NCI-H187 (cell line): ENCODE measurements at regions not wholly inside any gene's neighbourhood (a gene's known extent, or its start where the extent isn't known, plus 50 kb on each side); places are given as distances from the start of the nearest gene placed in this dataset.
A peak's percentile ranks its signal among the peaks of the same experiment; 100 is the strongest.
"Not testable (repeated sequence)": the region's sequence is repeated elsewhere in the genome, so short reads cannot be mapped to it uniquely, and the experiment has no call there.

Experiments
- DNase-seq, 2 experiments: peaks; one replicate each; lab custom pipeline; 2025; lab: John Stamatoyannopoulos, UW

DNA sequence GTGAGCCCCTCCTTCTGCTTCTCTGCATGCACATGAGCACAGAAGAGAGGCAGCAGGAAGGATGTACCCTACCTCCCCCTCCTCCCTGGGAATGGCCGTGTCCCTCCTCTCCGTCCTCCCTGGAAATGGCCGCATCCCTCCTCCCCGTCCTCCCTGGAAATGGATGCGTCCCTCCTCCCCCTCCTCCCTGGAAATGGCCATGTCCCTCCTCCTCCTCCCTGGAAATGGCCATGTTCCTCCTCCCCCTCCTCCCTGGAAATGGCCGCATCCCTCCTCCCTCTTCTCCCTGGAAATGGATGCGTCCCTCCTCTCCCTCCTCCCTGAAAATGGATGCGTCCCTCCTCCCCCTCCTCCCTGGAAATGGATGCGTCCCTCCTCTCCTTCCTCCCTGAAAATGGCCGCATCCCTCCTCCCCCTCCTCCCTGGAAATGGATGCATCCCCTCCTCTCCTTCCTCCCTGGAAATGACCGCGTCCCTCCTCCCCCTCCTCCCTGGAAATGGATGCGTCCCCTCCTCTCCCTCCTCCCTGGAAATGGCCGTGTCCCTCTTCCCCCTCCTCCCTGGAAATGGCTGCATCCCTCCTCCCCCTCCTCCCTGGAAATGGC, 428.6 kb downstream of the AACS start:
- no peak for DNase-seq

DNA sequence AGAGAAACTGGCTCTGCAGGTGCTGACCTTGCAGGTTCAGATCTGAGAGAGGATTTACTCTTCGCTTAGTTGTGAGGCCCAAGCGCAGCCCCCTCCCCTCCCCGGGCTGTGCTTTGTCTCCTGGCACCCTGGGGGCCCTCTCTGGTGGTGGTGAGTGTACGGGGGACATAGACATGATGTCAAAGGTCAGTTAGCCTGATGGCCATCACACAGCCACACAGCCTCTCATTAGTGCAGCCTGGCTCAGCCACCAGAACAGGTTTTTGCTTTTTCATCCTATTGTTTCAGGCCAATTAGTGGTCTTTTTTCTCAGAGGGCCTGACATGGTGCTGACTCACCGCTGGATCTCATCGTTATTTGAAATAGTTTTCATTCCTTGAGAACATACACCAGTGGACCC, 437.9 kb downstream of the AACS start:
- DNase-seq, result no peak

DNA sequence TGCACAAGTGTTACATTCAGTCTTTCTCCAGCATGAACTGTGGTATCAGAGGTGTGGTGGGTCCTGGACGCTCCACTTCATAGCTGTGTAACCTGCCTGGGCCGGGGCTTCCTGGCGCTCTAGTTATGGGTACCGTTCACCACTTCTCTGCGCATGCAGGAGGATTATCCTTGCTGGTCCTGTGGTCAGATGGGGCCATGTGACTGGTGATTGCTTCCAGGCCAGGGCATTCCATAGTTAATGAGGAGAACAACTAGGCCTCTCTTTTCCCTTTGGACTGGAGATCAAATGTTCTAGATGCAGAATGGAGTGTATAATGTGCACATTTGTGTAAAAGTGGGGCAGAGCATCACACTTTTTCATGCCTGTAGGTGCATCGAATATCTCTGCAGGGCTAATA, 444.0 kb downstream of the AACS start:
- no peak for DNase-seq

DNA sequence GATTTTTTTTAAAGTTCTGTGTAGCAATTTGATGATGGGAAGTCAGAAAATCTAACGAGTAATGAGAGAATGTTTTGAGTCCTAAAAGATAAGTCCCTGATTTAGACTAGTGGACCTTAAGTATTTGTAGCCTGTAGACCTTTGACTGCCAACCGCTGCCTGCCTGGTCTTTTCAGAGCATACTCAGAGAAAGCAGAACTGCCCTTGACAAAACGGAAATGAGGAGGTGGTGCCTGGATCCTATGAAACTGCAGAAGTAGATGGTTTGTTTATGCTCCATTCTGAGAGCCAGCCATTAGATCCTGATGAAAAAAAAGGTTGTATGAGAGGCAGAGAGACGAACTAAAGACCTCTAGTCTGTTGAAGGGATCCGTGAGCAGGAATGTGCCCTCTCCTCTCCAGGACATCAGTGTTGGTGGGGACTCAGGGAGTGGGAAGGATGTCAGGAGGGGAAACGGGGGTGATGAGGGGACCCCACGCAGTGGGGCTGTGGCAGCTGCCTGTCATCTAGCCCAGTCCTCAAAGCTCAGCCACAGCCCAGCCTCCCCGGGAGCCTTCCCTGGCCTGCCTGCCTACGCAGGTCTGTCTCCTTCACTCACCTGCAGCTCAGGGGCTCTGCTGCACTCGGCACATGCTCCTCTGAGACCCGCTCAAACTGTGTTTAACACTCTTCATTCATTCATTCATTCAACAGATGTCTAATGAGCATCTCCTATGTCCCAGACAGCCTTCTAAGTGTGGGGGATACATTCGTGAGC, 447.5 kb downstream of the AACS start:
- DNase-seq, result no peak

DNA sequence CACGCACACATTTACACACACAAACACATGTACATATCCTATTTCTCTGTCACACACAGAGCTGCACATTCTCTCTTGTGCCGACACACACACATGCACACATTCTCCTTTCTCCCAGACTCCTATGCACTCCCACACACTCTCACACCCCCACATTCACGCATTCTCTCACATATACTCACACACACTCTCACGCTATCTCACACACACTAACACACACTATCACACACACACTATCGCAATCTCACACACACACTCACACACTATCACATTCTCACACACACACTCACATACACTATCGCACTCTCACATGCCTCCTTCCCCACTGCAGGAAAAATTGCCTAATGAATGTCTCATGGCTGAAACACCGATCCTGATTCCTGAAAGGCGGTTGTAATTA, 450.7 kb downstream of the AACS start:
- DNase-seq, result no peak

DNA sequence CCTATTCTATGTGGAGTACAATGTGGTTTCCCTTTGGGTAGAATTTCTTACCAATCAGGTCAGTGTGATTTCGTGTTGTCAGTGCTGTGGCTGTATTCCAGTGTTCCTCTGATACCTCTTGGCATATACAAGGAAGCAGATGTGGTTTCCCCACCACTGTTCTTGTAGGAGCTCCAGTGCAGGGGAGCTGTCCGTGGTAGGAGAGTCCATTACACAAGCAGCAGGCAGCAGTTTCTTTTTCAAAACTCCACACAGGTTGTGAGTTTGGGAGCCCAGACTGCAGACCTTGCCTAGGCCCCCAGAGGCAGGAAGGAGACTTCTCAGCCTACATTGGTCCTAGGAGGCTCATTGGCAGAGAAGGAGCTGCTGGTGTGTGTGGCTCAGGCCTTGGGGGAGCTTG, 452.8 kb downstream of the AACS start:
- DNase-seq, result no peak

DNA sequence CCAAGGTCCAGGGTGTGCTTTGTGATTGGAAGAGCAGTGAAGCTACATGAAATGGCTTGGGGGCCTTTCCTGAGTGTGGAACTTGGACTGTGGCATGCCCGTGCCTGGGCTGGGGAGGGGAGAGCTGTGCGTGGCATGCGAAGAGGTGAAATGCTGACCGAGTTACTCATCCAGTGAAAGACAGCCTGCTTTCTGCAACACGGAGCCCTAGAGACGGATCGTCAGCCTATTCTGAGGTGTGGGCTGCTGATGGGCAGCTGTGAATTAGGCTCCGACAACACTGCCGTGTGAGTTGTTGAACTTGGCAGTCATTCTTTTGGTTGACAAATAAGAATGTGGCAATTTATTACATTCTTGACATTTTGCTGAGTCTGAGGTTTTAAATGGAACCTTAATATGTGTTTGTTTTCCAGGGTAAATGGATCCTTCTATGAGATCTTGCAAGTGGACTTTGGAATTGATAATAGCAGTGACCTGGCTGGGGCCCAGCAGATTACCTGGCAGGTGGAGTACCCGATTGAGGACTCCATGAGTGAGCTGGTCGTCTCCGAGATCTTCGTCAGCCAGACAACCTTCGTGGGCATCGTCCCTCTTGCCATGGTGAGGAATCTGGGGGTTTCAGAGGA, 453.9 kb downstream of the AACS start:
- DNase-seq, result no peak

DNA sequence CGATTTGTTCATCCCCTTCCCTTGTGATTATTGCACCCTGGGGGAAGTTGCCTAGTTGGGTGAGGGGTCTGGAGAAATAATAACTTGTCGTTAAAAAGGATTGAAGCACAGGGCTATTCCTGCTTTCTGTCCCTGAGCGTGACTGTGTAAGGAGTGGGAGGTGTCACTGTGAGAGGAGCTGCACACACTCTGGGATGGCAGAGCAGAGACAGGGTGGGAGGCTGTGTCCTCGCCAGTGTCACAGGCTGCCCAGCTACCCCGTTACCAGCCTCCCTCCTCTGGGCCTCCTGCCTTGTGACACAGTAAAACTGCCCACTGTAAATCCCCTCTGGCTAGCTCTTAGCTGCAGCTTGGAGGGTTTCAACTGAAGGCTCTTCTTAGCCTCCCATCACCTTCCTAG, 460.6 kb downstream of the AACS start:
- no peak for DNase-seq

DNA sequence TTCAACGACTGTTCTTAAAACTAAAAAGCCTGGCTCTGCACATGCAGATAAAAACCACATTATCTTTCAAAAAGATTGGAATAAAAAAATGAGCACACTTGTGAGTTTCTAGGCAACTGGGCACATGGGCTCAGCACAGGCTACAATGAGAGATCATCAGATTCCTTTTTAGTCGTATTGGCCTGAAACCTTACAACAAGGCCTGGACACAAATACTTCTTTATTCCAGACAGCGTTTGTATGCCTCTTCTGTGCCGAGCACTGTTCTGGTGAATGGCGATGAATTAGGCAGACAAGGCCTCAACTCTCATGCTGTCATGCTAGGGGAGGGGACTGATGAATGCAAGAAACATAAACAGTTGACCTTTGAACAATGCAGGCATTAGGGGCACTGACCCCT, 463.0 kb downstream of the AACS start:
- DNase-seq, result no peak

DNA sequence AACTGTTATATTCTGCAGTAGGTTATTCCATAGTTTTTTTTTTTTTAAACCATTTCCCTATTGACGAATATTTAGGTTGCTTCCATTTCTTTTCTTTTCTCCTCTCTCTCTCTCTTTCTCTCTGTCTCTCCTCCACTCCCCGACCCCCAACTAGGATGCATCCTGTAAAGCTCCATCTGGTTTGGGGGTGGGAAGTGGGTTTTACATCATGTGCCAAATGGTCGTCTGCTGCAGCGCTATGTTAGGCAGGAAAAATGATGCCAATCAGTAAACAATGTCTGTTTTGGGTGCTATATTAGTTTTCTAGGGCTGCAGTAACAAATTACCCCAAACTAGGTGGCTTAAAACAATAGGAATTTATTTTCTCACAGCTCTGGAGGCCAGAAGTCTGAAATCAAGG, 465.0 kb downstream of the AACS start:
- no peak for DNase-seq

DNA sequence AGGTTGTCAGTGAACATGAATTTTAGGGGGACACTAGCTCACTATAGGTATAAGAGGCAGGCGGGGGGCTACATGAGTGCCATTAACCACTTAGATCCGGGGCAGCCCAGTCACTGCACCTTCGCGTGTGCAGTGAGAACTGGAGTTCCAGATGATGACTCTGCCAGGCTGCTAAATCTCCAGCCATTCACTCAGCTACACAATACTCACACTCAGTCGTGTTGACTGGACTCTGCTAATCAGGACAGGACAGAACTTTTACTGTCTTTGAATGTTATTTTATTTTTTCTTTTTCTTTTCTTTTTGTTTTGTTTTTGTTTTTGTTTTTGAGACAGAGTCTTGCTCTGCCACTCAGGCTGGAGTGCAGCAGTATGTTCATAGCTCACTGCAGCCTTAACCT, 465.6 kb downstream of the AACS start:
- DNase-seq, result no peak

DNA sequence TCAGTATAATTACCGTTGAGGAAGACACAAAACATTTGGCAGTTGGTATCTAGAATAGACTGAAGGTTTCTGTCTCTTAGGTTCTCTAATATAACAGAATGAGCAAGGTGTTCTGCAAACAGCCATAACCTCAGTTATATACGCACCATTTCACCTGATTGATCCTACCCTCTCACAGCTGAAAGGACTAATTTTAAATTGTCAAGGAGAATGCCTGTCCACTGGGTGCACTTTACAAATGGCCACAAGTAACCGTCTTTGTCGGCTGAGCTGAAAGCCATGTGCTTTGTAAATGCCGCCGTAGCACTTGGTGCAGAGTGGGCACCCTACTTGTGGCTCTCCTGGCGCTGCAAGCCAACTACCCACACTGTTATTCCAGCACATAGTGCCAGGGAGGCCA, 466.3 kb downstream of the AACS start:
- DNase-seq, result no peak

DNA sequence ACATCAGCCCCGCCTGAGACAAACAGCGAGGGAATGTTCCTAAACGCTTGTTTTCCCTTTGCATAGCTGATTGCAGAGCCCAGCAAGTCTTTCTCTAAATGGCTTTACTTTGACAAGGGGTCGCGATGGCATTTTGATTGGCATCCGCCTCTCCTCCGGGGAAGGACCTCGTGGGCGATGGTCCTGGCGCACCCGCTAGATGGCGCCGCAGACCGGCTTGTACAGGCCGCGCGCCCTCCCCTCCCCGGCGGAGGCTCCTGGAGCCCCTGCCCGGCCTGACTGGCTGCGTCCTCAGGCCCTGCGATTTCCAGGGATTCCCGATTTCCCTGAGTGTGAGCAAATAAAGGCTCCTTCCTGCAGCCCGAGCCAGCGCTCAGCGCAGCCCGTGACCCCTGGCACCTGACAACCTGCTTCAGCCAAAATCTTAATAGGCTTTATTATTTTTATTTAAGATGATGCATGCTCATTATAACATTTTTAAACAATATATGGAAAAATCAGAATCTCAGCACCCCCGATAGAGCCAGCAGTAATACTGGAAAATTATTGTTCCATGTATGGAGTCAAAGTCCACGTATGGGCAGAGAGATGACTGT, 468.3 kb downstream of the AACS start:
- peak in 1 of 2 experiments; percentile 5 for DNase-seq

DNA sequence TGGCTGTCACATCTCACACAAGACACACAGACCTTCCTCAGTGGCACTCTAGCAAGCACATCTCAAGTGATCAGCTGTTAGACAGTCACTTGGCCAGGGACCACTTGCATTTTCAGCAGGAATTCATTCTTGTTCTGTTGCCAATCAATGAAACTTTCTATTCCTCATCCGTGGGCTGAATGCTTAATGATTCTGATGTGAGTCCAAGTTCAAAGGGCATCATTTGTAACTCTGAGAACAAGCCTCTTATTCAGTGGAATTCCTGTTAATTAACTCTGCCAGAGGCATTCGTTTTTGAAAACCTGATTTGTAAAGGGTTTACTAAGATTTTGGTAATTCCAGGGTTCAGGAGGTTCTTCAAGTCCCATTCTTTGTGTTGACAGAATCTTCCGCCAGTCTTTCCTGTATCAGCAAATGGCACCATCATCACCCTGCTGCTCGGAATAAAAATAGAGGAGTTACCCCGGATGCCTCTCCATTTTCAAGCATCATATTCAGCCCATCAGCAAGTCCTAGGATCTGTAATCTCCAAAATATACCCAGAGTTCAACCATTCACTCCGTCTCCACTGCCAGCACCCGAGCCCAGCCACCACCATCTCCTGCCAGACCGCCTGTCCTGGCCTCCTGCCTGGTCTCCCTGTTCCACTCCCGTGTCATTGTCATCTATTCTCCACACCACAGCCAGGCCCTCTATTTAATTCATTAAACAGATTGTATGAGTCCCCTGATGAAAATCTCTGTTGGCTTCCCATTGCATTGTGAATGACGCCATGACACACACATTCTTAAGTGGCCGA, 473.4 kb downstream of the AACS start:
- DNase-seq, result no peak

DNA sequence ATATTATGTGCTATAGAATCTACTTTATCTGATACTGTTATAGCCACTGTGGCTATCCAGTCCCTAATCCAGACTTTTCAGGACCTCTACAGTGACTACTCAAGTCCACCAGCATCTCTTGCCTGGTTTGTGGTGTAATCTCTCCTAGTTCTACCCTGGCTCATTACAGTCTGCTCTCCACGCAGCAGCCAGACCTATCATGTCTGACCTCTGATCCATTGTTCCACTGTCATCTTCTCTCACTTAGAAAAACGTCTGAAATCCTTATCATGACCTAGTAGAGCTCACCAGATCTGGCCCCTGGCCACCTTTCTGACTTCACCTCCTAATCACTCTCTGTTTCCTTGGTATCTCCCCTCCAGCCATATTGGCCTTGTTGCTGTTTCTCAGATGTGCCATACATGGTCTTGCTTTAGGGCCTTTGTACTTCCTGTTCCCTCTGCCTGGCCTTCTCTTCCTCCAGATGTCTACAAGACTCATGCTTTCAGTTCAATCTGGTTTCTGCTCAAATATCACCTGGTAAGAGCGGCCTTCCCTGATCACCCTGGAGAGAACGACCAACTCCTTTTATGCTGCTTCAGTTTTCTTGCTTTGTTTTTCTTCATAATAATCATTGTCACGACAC, 475.5 kb downstream of the AACS start:
- no peak for DNase-seq

DNA sequence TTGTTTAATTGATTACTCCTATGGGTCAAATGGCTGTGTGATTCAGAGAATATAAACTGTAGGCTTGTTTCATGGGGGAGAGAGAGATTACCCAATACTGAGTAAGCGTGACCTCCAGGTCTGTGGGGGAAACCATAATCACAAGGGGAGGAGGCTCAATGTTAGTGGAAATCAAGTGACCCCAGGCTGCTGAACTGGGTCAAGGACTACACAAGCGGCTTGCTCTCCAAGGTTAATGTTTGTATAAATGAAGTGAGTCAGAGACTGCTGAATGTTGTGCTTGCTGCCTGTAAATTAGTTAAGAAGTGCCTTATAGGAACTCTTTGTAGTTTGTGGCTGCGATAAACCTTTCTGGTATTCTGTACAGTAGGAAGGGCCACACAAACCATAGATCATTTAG, 479.7 kb downstream of the AACS start:
- DNase-seq, result no peak

DNA sequence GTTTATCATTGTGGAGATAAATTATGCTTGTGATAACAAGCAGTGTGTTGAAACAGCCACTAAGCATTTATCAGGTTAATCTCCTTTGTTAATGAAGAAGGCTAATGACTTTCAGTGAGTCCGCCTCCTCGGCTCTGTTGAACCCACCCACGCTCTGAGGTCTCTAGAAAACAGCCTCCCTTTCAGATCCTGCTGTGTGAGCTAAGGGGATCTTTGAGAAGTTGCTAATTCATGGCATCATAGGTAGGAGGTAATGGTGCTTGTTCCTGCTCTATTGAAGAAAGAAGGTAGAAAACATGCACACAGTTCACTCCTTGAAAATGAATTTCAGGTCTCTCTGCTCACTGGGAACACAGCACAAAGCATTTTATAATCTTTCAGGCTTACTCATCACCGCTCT, 483.9 kb downstream of the AACS start:
- DNase-seq, result no peak

DNA sequence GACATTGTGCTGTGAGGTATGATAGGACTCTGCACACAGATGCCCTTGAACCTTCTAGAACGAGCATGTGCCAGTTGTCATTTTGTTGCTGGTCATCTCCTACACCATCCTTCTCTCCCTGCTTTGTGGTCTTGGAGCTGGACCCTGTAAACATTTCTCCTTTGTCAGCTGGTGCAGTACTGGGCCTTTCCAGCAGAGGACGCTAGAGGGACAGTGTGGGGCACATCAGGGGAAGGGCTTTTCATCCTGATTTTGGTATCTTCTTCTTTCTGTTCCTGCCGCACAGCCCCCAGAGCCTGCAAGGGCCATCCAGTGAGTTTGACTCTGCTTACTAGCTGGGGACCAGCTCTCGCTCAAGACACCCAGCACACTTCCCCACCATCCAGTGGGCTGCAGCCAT, 484.6 kb downstream of the AACS start:
- no peak for DNase-seq

DNA sequence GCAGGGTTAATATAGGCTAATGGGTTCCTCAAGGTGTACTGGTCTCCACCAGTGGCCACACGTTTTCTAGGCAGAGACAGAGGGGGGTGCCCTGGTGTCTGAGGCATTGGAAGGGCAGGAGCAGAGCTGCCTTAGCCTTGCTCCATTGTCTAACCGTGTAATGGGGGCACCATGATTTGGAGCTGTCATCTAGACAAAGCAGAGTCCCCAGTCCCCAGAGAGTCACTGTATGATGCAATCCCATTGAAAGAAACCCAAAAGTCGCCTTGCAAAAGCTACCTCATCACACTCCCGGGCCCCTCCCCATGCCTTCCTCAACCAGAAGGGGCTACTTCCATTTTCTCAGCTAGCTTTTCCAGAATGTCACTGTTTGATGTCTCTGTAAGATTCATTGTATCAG, 487.1 kb downstream of the AACS start:
- DNase-seq, result no peak

DNA sequence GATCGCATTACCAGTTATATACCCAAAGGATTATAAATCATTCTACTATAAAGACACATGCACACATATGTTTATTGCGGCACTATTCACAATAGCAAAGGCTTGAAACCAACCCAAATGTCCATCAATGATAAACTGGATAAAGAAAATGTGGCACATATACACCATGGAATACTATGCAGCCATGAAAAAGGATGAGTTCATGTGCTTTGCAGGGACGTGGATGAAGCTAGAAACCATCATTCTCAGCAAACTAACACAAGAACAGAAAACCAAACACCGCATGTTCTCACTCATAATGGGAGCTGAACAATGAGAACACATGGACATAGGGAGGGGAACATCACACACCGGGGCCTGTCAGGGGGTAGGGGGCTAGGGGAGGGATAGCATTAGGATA, 495.8 kb downstream of the AACS start:
- DNase-seq, result not testable (repeated sequence)

DNA sequence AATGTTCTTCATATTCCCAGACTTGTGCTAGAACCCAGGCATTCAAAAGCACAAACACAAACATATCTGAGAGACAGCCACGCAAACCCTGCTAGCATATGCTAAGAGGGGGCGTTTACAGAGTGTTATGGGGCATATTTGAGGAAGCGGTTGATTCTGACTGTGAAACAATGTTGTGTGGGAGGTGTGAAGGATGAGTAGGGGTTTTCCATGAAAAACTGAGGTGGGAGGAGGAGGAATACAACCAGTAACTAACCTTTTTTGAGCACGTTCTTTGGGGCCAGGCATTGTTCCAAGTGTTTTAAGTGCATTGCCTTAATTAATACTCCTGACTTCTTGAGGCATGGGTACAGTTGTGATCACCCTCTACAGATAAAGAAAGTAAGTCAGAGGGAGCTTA, 499.5 kb downstream of the AACS start:
- DNase-seq, result no peak

DNA sequence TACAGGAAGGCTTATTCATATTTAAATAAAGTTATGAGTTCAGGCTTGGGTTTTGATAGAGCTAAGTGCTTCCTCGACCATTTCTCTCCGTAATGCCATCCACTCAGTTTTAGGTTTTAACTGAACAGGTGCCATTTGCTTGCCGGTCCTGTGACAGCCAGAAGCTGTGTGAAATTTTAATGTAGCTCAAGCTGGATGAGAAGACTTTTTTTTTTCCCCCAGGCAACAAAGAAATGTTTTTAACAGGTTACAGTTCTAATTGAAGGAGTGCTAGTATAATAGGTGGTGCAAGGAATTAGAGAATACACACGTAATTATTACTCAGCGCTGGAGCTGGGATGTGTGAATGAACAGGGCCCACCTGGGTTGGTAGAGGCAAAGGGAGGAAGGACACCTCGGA, 502.3 kb downstream of the AACS start:
- no peak for DNase-seq
